Glomerular visceral epithelial cell (primary cell): ENCODE measurements at regions not wholly inside any gene's neighbourhood (a gene's known extent, or its start where the extent isn't known, plus 50 kb on each side); places are given as distances from the start of the nearest gene placed in this dataset.
"Not testable (repeated sequence)": the region's sequence is repeated elsewhere in the genome, so short reads cannot be mapped to it uniquely, and the experiment has no call there.

ENCODE experiments used
- DNase-seq: peaks from one replicate; pipeline ENCODE4 v3.0.0-alpha.2; 2016; ENCODE audit errors: extremely low spot score

- no peak for DNase-seq
Observed at GRCh38 chr6:30832864-30833263, 51.5 kb upstream of the DDR1 start.

GRCh38 chr6:30830438-30830837 lies 53.9 kb upstream of the DDR1 start:
- no peak for DNase-seq

- no peak for DNase-seq
Observed at GRCh38 chr6:30829639-30830255, 54.6 kb upstream of the DDR1 start.

- no peak for DNase-seq
Observed at GRCh38 chr6:30829033-30829432, 55.3 kb upstream of the DDR1 start.

GRCh38 chr6:30828027-30828962 lies 56.0 kb upstream of the DDR1 start:
- DNase-seq: peak; percentile 87

- peak; percentile 79 for DNase-seq
Observed at GRCh38 chr6:30826961-30827342, 57.4 kb upstream of the DDR1 start.

- DNase-seq: peak; percentile 41
Observed at GRCh38 chr6:30824698-30825097, 59.6 kb upstream of the DDR1 start.

GRCh38 chr6:30823534-30823865 lies 60.8 kb upstream of the DDR1 start:
- DNase-seq: no peak

- no peak for DNase-seq
Observed at GRCh38 chr6:30821862-30822784, 62.2 kb upstream of the DDR1 start.

- DNase-seq: peak; percentile 57
Observed at GRCh38 chr6:30820193-30820592, 64.1 kb upstream of the DDR1 start.

- DNase-seq: no peak
Observed at GRCh38 chr6:30819297-30819917, 64.9 kb upstream of the DDR1 start.

GRCh38 chr6:30818391-30818841 lies 65.9 kb upstream of the DDR1 start:
- DNase-seq: peak; percentile 39

GRCh38 chr6:30816791-30817739 lies 67.3 kb upstream of the DDR1 start:
- no peak for DNase-seq

GRCh38 chr6:30816296-30816695 lies 68.0 kb upstream of the DDR1 start:
- DNase-seq: not testable (repeated sequence)

- DNase-seq: peak; percentile 20
Observed at GRCh38 chr6:30815041-30815742, 69.1 kb upstream of the DDR1 start.

- DNase-seq: peak; percentile 69
Observed at GRCh38 chr6:30814146-30815040, 69.9 kb upstream of the DDR1 start.

GRCh38 chr6:30813631-30814145 lies 69.3 kb upstream of the IER3 start:
- no peak for DNase-seq

GRCh38 chr6:30810813-30811339 lies 66.5 kb upstream of the IER3 start:
- DNase-seq: peak; percentile 25
